ENCODE measurements at regions not wholly inside any gene's neighbourhood (a gene's known extent, or its start where the extent isn't known, plus 50 kb on each side); places are given as distances from the start of the nearest gene placed in this dataset.
"Not testable (repeated sequence)": the region's sequence is repeated elsewhere in the genome, so short reads cannot be mapped to it uniquely, and the experiment has no call there.

GRCh38 chr6:115441651-115442050 lies 619.0 kb downstream of the FRK start:
- no peaks in the 10 kb centered on the region for H3K27me3 Mint-ChIP-seq (ENCODE audit: low read depth, poor library complexity)
- H3K27ac Mint-ChIP-seq = no peak overlapping the region
- no peaks in the 10 kb centered on the region for H3K9me3 Mint-ChIP-seq
- no peaks in the 10 kb centered on the region for H3K36me3 Mint-ChIP-seq (ENCODE audit: low read depth)
- no peak overlapping the region for H3K4me3 Mint-ChIP-seq
- DNase-seq = no peak
- TF ChIP-seq CTCF (IDR thresholded peaks at IDR 0.05) = no peak
- H3K4me1 Mint-ChIP-seq = peaks cover 13% of the 10 kb centered on the region

- Mint-ChIP-seq H3K4me1 (no peaks in the 10 kb centered on the region), H3K27me3 (ENCODE audit: low read depth, poor library complexity) (no peaks in the 10 kb centered on the region), H3K9me3 (peaks cover 16% of the 10 kb centered on the region), H3K4me3 (no peak overlapping the region), H3K36me3 (ENCODE audit: low read depth) (no peaks in the 10 kb centered on the region), H3K27ac (no peak overlapping the region)
- no peak for TF ChIP-seq CTCF (IDR thresholded peaks at IDR 0.05)
- no peak for DNase-seq
These were observed 645.3 kb downstream of the FRK start for GRCh38 chr6:115415378-115415777.

- H3K4me3 Mint-ChIP-seq; H3K36me3 Mint-ChIP-seq (ENCODE audit: low read depth); H3K27me3 Mint-ChIP-seq (ENCODE audit: low read depth, poor library complexity); H3K4me1 Mint-ChIP-seq; DNase-seq; H3K27ac Mint-ChIP-seq: not testable (repeated sequence)
- peaks cover 16% of the 10 kb centered on the region for H3K9me3 Mint-ChIP-seq
These were observed 645.8 kb downstream of the FRK start for GRCh38 chr6:115414916-115415315.

- DNase-seq = no peak
- H3K4me3 Mint-ChIP-seq = no peak overlapping the region
These were observed 648.9 kb downstream of the FRK start for GRCh38 chr6:115411756-115412155.

GRCh38 chr6:115404446-115404845 lies 656.2 kb downstream of the FRK start:
- DNase-seq = no peak
- Mint-ChIP-seq H3K4me1 (no peaks in the 10 kb centered on the region), H3K27ac (no peak overlapping the region), H3K9me3 (peaks cover 9% of the 10 kb centered on the region), H3K36me3 (ENCODE audit: low read depth) (no peaks in the 10 kb centered on the region), H3K27me3 (ENCODE audit: low read depth, poor library complexity) (no peaks in the 10 kb centered on the region), H3K4me3 (no peak overlapping the region)
- no peak for TF ChIP-seq CTCF (IDR thresholded peaks at IDR 0.05)

More at GRCh38 chr6:115411756-115412155, 648.9 kb downstream of the FRK start:
- Mint-ChIP-seq H3K36me3 (ENCODE audit: low read depth) (no peaks in the 10 kb centered on the region), H3K9me3 (peaks cover 8% of the 10 kb centered on the region), H3K4me1 (no peaks in the 10 kb centered on the region), H3K27me3 (ENCODE audit: low read depth, poor library complexity) (no peaks in the 10 kb centered on the region), H3K27ac (no peak overlapping the region)
- TF ChIP-seq CTCF (IDR thresholded peaks at IDR 0.05) = no peak

GRCh38 chr6:115398607-115399006 lies 662.1 kb downstream of the FRK start:
- no peak for DNase-seq
- no peak for TF ChIP-seq CTCF (IDR thresholded peaks at IDR 0.05)
- no peak overlapping the region for H3K27ac Mint-ChIP-seq
- no peaks in the 10 kb centered on the region for H3K27me3 Mint-ChIP-seq (ENCODE audit: low read depth, poor library complexity)
- peaks cover 11% of the 10 kb centered on the region for H3K9me3 Mint-ChIP-seq
- H3K4me1 Mint-ChIP-seq = no peaks in the 10 kb centered on the region
- no peaks in the 10 kb centered on the region for H3K36me3 Mint-ChIP-seq (ENCODE audit: low read depth)
- H3K4me3 Mint-ChIP-seq = no peak overlapping the region
